Activated CD8-positive, alpha-beta memory T cell treated with anti-CD3 and anti-CD28 coated beads, Interleukin-2, amount 50 U/mL, for 4 hours (primary cell): ENCODE measurements at regions not wholly inside any gene's neighbourhood (a gene's known extent, or its start where the extent isn't known, plus 50 kb on each side); places are given as distances from the start of the nearest gene placed in this dataset.
"Not testable (repeated sequence)": the region's sequence is repeated elsewhere in the genome, so short reads cannot be mapped to it uniquely, and the experiment has no call there.

Experiments
- DNase-seq: peaks from one replicate; pipeline ENCODE4 v3.0.0-alpha.2; 2020

DNA sequence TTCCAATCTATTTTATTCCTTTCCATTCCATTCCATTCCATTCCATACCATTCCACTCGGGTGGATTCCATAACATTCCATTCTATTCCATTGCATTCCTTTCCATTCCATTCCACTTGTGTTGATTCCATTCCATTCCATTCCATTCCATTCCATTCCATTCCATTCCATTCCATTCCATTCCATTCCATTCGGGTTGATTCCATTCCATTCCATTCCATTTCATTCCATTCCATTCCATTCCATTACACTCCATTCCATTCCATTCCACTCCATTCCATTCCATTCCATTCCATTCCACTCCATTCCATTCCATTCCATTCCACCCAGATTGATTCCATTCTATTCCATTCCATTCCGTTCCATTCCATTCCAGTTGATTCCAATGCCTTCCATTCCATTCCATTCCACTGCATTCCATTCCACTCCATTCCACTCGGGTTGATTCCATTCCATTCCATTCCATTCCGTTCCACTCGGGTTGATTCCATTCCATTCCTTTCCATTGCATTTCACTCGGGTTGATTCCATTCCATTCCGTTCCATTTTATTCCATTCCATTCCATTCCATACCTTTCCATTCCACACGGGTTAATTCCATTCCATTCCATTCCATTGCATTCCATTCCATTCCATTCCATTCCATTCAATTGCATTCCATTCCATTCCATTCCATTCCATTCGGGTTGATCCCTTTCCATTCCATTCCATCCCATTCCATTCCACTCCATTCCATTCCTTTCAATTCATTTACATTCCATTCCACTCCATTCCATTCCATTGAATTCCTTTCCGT lies 168.4 kb downstream of the CWH43 start:
- not testable (repeated sequence) for DNase-seq

DNA sequence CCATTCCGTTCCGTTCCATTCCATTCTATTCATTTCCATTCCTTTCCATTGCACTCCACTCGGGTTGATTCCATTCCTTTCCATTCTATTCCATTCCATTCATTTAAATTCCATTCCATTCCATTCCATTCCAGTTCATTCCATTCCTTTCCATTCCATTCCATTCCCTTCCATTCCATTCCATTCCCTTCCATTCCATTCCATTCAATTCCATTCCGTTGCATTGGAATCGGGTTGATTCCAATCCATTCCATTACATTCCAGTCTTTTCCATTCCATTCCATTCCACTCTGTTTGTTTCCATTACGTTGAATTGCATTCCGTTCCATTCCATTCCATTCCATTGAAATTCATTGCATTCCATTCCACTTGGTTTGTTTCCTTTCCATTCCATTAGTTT lies 169.2 kb downstream of the CWH43 start:
- DNase-seq, result not testable (repeated sequence)

DNA sequence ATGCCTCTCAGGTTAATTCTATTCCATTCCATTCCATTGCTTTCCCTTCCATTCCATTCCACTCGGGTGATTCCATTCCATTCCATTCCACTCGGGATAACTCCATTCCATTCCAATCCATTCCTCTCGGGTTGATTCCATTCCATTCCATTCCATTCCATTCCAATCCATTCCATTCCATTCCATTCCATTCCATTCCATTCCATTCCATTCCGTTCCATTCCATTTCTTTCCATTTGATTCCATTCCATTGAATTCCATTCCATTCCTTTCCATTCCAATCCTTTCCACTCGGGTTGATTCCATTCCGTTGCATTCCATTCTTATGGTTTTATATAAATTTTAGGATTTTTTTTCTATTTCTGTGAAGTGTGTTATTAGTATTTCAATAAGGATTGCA lies 170.2 kb downstream of the CWH43 start:
- not testable (repeated sequence) for DNase-seq

DNA sequence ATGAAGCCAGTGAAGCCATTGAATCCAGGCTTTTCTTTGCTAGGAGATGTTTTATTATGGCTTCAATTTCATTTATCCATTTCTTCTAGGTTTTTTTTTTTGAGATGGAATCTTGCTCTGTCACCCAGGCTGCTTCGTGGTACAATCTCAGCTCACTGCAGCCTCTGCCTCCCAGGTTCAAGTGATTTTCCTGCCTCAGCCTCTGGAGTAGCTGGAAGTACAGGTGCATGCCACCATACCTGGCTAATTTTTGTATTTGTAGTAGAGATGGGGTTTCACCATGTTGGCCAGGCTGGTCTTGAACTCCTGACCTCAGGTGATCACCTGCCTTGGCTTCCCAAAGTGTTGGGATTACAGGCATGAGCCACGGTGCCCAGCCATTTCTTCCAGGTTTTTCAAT lies 171.6 kb downstream of the CWH43 start:
- DNase-seq, result not testable (repeated sequence)

DNA sequence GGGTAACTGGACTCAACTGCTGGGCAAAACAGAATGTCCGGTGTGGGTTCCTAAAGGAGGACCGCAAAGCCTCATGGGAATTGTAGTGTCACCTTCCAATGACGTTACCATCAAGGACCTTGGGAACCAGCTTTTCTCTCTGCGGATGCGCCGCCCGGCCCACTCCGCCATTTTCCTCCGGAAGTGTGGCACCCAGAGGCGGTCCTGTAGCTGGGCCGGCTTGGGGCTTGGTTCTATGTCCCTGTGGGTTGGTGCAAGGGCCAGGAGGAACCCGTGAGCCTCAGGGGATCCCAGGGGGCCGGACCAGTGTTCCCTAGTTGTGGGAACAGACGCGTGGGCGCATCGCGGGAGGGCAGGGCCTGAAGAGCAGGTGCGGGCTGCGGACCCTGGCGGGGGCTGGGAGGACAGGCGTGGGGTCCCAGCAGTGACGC lies 175.1 kb downstream of the CWH43 start:
- not testable (repeated sequence) for DNase-seq

DNA sequence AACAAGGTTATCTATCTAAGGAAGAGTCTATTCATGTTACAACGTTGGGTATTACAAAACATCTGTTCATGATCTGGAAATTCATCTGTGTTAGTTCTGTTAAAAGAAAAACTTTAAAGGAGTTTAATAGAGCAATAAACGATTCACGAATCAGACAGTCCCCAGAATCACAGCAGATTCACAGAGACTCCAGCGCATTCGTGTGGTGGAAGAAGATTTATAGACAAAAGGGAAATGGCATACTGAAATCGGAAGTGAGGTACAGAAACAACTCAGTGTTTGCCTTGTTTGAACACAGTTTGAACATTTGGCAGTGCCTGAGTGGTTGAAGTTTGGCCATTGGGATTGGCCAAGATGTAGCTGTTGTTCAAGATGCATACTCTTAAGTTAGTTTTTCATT lies 178.8 kb downstream of the CWH43 start:
- DNase-seq, result not testable (repeated sequence)

DNA sequence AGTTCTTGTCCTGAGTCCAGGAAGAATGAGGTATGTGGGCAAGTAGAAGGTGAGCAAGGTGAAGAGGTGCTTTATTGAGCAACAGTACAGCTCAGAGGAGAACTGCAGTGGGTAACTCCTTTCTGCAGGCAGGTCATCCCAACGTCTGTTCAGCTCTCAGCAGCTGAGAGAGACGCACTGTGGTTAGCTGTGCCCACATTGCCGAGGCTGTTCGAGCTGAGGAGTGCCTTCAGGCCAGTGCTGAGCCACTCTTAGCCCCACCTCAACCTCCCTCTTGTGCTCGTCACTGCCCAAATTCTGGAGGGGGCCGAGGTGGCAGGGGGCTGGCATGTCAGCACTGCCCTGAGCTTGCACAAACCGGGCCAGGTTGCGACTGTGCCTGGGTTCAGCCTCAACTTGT lies 191.8 kb downstream of the CWH43 start:
- not testable (repeated sequence) for DNase-seq

DNA sequence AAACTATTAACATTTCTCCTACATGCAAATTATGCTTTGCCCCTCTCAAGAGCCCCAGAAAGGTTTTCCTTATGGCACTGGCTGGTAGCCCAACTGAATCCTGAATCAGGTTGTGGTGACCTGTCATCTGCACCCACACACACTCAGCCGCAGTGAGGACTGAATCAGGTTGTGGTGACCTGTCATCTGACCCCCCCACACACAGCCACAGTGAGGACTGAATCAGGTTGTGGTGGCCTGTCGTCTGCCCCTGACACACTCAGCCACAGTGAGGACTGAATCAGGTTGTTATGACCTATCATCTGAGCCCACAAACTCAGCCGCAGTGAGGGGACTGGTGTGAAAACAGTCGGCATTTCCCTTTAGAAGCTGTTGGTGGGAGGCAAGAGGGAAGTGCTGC lies 195.0 kb downstream of the CWH43 start:
- DNase-seq, result not testable (repeated sequence)

DNA sequence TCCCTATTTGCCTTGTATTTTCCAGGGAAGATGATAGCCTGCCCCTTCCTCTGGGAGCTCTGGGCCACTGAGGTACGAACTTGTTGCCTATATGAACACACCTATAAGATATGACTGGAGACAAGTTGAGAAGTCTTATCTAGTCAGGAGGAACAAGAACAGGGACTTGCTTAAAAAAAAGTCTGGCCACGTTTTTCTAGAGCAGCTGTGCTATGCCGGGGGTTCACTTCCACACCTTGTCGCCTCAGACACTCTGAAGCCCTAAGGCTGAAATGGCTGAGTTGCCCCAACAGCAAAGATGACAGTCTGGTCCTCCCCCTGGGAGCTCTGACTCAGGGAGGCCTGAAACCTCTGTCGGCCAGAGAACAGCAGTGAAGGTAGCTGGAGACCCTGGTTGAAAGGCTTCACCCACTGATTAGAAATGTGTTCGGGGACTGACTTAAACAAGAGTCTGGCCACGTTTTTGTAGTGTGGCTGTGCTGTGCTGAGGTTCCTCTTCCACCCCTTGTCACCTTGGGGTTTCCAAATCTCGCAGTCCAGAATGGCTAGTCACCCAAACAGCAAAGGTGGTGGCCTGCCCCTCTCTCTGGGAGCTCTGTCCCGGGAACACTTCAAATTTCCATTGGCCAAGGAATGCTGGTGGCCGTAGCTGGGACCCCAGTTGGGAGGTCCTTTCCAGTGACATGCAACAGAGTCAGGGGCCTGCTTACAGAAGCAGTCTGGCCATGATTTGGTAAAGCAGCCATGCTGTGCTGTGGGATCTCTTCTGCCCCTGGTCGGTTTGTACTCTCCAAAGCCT lies 225.5 kb downstream of the CWH43 start:
- not testable (repeated sequence) for DNase-seq

DNA sequence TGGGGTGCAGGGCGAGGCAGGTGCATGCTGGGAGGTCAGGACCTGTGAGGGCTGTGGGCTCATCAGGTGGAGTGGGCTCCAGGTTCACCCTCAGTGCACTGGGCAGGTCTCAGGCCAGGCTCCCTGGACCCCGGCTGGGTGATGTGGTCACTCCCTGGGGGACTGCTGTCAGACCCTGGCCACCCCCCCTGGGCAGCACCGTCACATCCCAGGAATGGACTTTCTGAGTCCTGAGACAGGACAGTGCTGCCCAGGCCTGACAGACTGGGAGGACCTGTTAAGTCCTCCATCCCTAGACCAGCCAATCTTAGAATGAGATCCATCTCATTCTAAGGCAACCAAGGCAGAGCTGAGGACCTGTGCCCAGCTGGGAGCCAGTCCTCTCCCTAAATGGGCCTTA lies 227.2 kb downstream of the CWH43 start:
- not testable (repeated sequence) for DNase-seq

DNA sequence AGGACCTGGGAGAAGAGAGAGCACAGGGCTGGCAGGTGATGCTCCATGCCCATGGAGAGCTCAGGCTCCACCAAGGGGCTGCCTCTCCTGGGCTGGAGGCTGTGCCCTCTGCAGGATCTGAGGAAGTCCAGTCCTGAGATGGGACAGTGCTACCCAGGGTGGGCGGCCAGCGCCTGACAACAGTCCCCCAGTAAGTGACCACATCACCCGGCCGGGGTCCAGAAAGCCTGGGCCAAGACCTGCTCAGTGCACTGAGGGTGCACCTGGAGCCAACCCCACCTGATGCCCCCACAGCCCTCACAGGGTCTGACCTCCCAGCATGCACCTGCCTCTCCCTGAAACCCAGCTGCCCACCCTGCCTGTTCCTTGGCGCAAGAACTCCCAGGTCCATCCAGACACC lies 227.7 kb downstream of the CWH43 start:
- not testable (repeated sequence) for DNase-seq

DNA sequence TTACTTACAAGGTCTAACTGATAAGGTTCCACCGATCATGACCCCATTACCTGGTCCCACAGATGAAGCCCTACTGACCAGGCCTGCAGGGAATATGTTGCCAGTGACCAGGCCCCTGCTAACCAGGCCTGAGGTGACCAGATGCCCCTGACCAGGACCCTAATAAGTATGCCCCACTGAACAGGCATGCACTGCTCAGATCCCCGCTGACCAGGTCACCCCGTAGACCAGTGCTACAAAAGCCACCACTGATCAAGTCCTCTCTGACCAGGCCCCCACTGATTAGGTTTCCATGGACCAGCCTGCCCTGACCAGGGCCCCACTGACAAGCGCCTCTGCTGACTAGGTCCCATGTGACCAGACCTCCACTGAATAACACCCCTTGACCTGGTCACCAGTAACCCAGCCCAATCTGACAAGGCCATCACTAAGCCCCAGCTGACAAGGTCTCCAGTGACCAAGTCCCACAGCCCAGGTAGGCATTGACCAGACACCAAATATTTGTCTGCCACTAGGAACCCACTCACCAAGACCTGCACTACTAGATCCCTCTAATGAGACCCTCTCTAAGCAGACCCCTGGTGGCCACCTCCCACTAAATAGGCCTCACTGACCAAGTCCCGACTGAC lies 228.5 kb downstream of the CWH43 start:
- not testable (repeated sequence) for DNase-seq

DNA sequence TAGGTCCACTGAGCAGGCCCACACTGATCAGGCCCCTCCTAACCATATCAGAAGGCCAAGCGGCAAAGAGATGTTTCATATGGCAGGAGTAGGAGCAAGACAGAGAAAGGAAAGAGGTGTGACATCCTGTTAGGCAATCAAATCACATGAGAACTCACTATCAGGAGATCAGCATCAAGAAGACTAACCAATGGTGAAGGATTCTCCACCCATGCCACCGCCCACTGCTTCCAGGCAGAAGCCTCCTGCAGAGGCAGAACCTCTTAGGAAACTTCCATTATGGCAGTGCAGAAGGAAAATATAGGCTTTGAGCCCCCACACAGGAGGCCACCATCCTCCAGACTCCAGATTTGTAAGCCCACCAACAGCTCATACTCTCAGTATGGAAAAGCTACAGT lies 229.0 kb downstream of the CWH43 start:
- not testable (repeated sequence) for DNase-seq

DNA sequence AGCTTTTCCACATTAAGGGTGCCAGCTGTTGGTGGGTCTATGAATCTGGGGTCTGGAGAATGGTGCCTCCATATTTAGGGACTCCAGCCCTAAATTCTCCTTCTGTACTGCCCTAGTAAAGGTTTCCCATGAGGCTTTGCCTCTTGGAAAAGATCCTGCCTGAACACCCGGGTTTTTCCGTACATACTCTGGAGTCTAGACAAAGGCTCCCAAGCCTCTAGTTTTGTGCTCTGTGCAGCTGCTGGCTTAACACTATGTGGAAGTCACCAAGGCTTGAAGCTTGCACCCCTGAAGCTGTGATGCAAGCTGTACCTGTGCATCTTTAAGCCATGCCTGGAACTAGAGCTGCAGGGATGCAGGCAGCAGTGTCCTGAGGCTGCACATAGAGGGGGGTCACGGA lies 230.5 kb downstream of the CWH43 start:
- not testable (repeated sequence) for DNase-seq

DNA sequence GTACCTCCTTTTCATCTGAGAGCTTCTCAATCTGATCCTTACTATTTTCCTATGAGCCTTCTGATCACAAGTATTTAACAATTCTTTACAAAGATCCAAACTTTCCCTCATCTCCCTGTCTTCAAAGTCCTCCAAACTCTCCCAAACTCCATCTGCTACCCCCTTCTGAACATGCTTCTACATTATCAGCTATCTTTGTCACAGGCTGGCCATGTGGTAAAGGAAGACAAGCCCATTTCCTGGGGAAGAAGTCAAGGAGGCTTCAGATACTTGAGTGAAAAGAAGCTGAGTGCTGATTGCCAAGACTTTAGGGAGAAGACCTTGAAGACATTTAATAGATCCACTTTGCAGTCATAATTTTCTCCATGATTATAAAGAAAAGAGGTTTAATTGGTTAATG lies 231.4 kb downstream of the CWH43 start:
- no peak for DNase-seq

DNA sequence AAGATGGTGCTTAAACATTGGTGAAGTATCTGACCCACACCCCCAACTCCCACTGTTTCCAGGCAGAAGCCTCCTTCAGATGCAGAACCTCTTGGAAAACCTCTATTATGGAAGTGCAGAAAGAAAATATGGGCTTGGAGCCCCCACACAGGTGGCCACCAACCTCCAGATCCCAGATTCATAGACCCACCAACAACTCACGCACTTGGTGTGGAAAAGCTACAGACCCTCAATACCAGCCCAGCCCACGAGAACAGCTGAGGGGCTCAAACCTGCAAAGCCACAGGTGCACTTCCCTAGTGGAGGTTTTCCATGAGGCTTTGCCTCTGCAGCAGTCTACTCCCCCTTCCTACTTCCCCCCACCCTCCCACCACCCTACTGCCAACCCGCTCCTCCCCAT lies 232.0 kb downstream of the CWH43 start:
- not testable (repeated sequence) for DNase-seq

DNA sequence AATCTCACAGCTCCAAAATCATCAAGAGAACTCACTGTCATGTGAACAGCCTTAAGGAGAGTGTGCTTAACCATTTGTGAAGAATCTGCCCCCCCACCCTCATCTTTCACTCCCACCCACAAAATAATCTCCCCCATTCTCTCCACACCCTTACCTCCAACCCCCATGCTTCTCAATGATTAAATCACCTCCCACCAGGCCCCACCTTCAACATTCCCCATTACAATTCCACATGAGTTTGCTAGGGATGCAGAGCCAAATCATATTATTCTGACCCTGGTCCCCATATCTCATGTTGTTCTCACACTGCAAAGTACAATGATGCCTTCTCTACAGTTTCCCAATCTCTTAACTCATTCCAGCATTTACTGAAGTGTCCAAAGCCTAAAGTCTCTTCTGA lies 232.9 kb downstream of the CWH43 start:
- not testable (repeated sequence) for DNase-seq

DNA sequence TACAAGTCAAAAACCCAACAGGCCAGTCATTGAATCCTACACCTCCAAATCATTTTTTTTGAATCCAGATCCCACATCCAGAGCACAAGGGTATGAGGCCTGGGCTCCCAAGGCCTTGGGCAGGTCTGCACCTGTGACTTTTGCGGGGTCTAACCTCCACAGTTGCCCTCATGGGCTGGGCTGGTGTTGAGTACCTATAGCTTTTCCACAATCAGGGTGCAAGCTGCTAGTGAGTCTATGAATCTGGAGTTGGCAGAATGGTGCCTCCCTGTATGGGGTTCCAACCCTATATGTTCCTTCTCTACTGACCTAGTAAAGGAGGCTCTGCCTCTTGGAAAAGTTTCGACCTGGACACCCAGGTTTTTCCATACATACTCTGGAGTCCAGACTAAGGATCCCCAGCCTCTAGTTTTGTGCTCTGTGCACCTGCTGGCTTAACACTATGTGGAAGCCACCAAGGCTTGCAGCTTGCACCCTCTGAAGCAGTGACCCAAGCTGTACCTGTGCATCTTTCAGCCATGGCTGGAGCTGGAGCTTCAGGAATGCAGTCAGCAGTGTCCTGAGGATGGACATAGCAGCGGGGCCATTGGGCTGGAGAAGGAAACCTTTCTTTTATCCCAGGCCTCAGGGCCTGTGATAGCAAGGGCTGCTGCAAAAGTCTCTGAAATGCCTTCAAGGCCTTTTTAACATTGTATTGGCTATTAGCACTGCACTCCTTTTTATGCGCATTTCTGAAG lies 233.6 kb downstream of the CWH43 start:
- not testable (repeated sequence) for DNase-seq

DNA sequence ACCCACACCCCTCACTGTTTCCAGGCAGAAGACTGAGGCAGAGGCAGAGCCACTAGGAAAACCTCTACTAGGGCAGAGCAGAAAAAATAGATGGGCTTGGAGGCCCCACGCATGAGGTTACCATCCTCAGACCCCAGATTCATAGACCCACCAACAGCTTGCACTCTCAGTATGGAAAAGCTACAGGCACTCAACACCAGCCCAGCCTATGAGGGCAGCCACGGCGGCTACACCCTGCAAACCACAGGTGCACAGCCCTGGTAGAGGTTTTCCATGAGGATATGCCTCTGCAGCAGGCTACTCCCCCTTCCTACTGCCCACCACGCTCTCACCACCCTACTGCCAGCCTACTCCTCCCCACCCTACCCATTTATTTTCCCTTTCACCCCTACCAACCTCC lies 235.1 kb downstream of the CWH43 start:
- DNase-seq, result no peak

DNA sequence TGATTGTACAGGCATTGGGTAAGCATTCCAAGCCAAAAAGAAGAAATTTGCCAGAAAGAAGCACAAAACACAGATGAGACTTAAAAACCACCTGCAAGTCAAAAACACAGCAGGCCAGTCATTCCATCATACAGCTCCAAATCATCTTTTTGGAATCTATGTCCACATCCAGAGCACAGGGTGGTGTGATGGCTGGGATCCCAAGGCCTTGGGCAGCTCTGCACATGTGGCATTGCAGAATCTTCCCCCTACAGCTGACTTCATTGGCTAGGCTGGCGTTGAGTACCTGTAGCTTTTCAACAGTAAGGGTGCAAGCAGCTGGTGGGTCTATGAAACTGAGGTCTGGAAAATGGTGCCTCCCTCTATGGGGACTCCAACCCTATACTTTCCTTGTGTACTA lies 236.7 kb downstream of the CWH43 start:
- DNase-seq, result not testable (repeated sequence)

DNA sequence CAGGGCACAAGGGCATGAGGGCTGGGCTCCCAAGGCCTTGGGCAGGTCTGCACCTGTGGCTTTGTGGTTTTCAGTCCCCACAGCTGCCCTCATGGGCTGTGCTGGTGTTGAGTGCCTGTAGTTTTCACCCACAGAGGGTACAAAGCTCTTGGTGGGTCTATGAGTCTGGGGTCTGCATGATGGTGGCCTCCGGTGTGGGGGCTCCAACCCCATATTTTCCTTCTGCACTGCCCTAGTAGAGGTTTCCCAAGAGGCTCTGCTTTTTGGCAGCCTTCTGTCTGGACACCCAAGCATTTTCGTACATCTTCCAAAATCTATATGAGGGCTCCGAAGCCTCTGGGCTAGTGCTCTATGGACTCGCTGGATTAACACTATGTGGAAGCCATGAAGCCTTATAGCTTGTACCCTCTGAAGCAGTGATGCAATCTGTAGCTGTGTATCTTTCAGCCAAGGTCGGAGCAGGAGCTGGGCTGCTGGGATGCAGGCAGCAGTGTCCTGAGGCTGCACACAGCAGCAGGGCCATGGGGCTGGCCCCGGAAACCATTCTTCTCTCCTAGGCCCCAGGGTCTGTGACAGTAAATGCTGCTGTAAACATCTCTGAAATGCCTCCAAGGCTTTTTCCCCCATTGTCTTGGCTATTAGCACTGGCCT lies 240.3 kb downstream of the CWH43 start:
- not testable (repeated sequence) for DNase-seq

DNA sequence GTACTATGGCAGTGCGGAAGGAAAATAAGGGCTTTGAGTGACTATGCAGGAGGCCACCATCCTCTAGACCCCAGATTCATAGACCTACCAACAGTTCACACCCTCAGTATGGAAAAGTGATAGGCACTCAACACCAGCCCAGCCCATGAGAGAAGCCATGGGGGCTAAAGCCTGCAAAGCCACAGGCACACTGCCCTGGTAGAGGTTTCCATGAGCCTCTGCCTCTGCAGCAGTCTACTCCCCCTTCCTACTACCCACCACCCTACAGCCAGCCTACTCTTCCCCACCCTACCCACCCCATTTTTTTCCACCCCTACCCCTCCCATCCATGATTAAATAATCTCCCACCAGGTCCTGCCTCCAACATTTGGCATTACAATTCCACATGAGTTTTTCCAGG lies 241.9 kb downstream of the CWH43 start:
- DNase-seq, result not testable (repeated sequence)
